SK-N-SH treated with all-trans-retinoic acid at 6 μM for 48 hours (cell line): ENCODE measurements at regions not wholly inside any gene's neighbourhood (a gene's known extent, or its start where the extent isn't known, plus 50 kb on each side); places are given as distances from the start of the nearest gene placed in this dataset.
A peak's percentile ranks its signal among the peaks of the same experiment; 100 is the strongest.

Source experiments
- ATAC-seq: fragments of 200-7000 bp; cut with Tn5 transposase; 3 replicates; pipeline ENCODE4 v1.9.1; 2020; ENCODE audit warnings: mild to moderate bottlenecking, moderate library complexity
- ARNTL ChIP-seq: fragments of 450-650 bp; formaldehyde crosslinking; IDR thresholded peaks from 2 replicates; pipeline ENCODE4 v1.5.0; 2020; ENCODE audit warnings: low read depth, mild to moderate bottlenecking, moderate library complexity, borderline replicate concordance
- BACH2 ChIP-seq: fragments of 250-450 bp; sonication (Bioruptor Pico); IDR thresholded peaks from 2 replicates; pipeline ENCODE4 v1.9.0; 2021; ENCODE audit warnings: mild to moderate bottlenecking, borderline replicate concordance
- CSDC2 ChIP-seq: fragments of 250-450 bp; sonication (Bioruptor Pico); IDR thresholded peaks from 2 replicates; pipeline ENCODE4 v1.5.0; 2020; ENCODE audit warnings: mild to moderate bottlenecking, moderate library complexity
- ESRRG ChIP-seq: fragments of 250-450 bp; sonication (Bioruptor Pico); IDR thresholded peaks from 2 replicates; pipeline ENCODE4 v1.6.1; 2021; ENCODE audit warnings: mild to moderate bottlenecking
- GLIS3 ChIP-seq: fragments of 250-450 bp; sonication (Bioruptor Pico); IDR thresholded peaks from 2 replicates; pipeline ENCODE4 v1.5.0; 2020; ENCODE audit warnings: mild to moderate bottlenecking, moderate library complexity
- ISL1 ChIP-seq: fragments of 250-450 bp; sonication (Bioruptor Pico); IDR thresholded peaks from 2 replicates; pipeline ENCODE4 v2.1.2; 2022; ENCODE audit warnings: mild to moderate bottlenecking, moderate library complexity
- OSR1 ChIP-seq: fragments of 250-450 bp; sonication (Bioruptor Pico); IDR thresholded peaks from 2 replicates; pipeline ENCODE4 v1.8.0; 2022; ENCODE audit warnings: moderate library complexity, mild to moderate bottlenecking, inconsistent platforms
- PPARA ChIP-seq: fragments of 250-450 bp; sonication (Bioruptor Pico); IDR thresholded peaks from 2 replicates; pipeline ENCODE4 v1.5.0; 2020; ENCODE audit warnings: mild to moderate bottlenecking, borderline replicate concordance
- RARB ChIP-seq: fragments of 250-450 bp; sonication (Bioruptor Pico); IDR thresholded peaks from 2 replicates; pipeline ENCODE4 v1.8.0; 2021; ENCODE audit warnings: mild to moderate bottlenecking, moderate library complexity
- SNAI2 ChIP-seq: fragments of 250-450 bp; sonication (Bioruptor Pico); IDR thresholded peaks from 2 replicates; pipeline ENCODE4 v1.5.0; 2020; ENCODE audit warnings: mild to moderate bottlenecking, moderate library complexity
- TCF4 ChIP-seq: fragments of 250-450 bp; sonication (Bioruptor Pico); IDR thresholded peaks from 2 replicates; pipeline ENCODE4 v1.8.0; 2021; ENCODE audit warnings: mild to moderate bottlenecking, moderate library complexity, borderline replicate concordance
- TOX ChIP-seq: fragments of 250-450 bp; sonication (Bioruptor Pico); IDR thresholded peaks from 2 replicates; pipeline ENCODE4 v1.8.0; 2021; ENCODE audit warnings: mild to moderate bottlenecking, moderate library complexity, borderline replicate concordance
- ZC3H10 ChIP-seq: fragments of 250-450 bp; sonication (Bioruptor Pico); IDR thresholded peaks from 2 replicates; pipeline ENCODE4 v1.5.1; 2021; ENCODE audit warnings: mild to moderate bottlenecking, moderate library complexity
- ZFP3 ChIP-seq: fragments of 250-450 bp; sonication (Bioruptor Pico); IDR thresholded peaks from 2 replicates; pipeline ENCODE4 v1.5.0; 2020; ENCODE audit warnings: mild to moderate bottlenecking, moderate library complexity
- ZFP30 ChIP-seq: fragments of 450-650 bp; formaldehyde crosslinking; IDR thresholded peaks from 2 replicates; pipeline ENCODE4 v1.5.0; 2022; ENCODE audit warnings: mild to moderate bottlenecking, moderate library complexity
- ZNF565 ChIP-seq: fragments of 450-650 bp; formaldehyde crosslinking; conservative IDR thresholded peaks from 2 replicates; pipeline ENCODE4 v1.5.0; 2020; ENCODE audit warnings: low read depth, mild to moderate bottlenecking, moderate library complexity
- ZNF70 ChIP-seq: fragments of 450-650 bp; formaldehyde crosslinking; IDR thresholded peaks from 2 replicates; pipeline ENCODE4 v1.5.0; 2020; ENCODE audit warnings: mild to moderate bottlenecking, moderate library complexity
- ZNF8 ChIP-seq: fragments of 450-650 bp; formaldehyde crosslinking; IDR thresholded peaks from 2 replicates; pipeline ENCODE4 v1.5.0; 2020; ENCODE audit warnings: mild to moderate bottlenecking, moderate library complexity
- TF ChIP-seq, protein P1 (sequence below): fragments of 250-450 bp; sonication (Bioruptor Pico); IDR thresholded peaks from 2 replicates; pipeline ENCODE4 v1.5.1; 2020; ENCODE audit warnings: low read depth, mild to moderate bottlenecking, moderate library complexity
- TF ChIP-seq, protein P2 (sequence below): fragments of 250-450 bp; sonication (Bioruptor Pico); IDR thresholded peaks from 2 replicates; pipeline ENCODE4 v1.8.0; 2020; ENCODE audit warnings: mild to moderate bottlenecking, moderate library complexity, borderline replicate concordance
- TF ChIP-seq, protein P3 (sequence below): fragments of 250-450 bp; sonication (Bioruptor Pico); IDR thresholded peaks from 2 replicates; pipeline ENCODE4 v1.5.0; 2020; ENCODE audit warnings: mild to moderate bottlenecking, moderate library complexity
- TF ChIP-seq, protein P4 (sequence below): fragments of 250-450 bp; sonication (Bioruptor Pico); IDR thresholded peaks from 2 replicates; pipeline ENCODE4 v1.5.1; 2021; ENCODE audit warnings: mild to moderate bottlenecking, moderate library complexity
- TF ChIP-seq, protein P5 (sequence below): fragments of 250-450 bp; sonication (Bioruptor Pico); IDR thresholded peaks from 2 replicates; pipeline ENCODE4 v1.8.0; 2021; ENCODE audit warnings: low read depth, mild to moderate bottlenecking, moderate library complexity, borderline replicate concordance

DNA sequence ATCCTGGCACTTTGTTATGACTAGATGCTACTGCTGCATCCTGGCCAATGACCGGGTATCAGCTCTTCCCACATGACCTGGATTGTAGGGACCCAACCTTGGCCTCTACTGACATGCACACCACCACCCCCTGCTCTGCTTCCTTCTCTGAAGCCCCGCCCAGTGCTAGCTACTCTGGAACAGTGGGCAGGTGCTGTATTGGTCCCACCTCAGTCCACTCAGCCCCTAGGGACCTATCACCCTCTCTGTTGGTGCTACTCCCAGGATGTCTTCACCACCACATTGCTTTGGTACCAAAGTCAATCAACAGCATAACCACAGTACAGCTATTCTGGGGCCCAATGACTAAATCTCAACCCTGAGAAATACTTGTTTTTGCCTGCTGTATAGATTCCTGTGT, 170.2 kb upstream of the PRICKLE2 start:
- no peak for ATAC-seq
- no peak for TF ChIP-seq GLIS3 (CRISPR knock-in tag)
- no peak for TF ChIP-seq CSDC2 (CRISPR knock-in tag)
- no peak for TF ChIP-seq RARB (CRISPR knock-in tag)
- TF ChIP-seq ZC3H10 (CRISPR knock-in tag), result no peak
- no peak for TF ChIP-seq ESRRG
- TF ChIP-seq, protein P1, sequence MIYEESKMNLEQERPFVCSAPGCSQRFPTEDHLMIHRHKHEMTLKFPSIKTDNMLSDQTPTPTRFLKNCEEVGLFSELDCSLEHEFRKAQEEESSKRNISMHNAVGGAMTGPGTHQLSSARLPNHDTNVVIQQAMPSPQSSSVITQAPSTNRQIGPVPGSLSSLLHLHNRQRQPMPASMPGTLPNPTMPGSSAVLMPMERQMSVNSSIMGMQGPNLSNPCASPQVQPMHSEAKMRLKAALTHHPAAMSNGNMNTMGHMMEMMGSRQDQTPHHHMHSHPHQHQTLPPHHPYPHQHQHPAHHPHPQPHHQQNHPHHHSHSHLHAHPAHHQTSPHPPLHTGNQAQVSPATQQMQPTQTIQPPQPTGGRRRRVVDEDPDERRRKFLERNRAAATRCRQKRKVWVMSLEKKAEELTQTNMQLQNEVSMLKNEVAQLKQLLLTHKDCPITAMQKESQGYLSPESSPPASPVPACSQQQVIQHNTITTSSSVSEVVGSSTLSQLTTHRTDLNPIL (CRISPR knock-in tag), result no peak
- TF ChIP-seq SNAI2 (CRISPR knock-in tag), result no peak
- no peak for TF ChIP-seq PPARA (CRISPR knock-in tag)
- TF ChIP-seq ZNF8 (CRISPR knock-in tag), result no peak
- TF ChIP-seq, all 23 proteins: peak for 0

DNA sequence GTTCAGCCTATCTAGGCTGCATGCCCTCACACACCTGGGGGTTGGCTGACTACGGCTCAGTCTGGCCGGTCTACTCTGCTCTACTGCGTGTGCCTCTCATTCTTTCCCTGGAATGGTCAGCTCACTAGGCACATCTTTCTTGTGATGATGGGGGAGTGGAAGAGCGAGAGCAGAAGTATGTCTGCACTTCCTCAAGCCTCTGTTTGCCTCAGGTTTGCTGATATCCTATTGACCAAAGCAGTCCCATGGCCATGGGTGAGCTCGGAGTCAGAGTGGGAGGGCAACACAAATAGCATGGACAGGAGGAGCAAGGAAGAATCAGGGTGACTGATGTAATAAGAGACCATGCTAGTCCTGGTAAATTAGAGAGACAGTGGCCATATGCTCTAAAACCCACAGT, 167.9 kb upstream of the PRICKLE2 start:
- ATAC-seq, result no peak
- no peak for TF ChIP-seq ESRRG
- no peak for TF ChIP-seq RARB (CRISPR knock-in tag)
- TF ChIP-seq, protein P2, sequence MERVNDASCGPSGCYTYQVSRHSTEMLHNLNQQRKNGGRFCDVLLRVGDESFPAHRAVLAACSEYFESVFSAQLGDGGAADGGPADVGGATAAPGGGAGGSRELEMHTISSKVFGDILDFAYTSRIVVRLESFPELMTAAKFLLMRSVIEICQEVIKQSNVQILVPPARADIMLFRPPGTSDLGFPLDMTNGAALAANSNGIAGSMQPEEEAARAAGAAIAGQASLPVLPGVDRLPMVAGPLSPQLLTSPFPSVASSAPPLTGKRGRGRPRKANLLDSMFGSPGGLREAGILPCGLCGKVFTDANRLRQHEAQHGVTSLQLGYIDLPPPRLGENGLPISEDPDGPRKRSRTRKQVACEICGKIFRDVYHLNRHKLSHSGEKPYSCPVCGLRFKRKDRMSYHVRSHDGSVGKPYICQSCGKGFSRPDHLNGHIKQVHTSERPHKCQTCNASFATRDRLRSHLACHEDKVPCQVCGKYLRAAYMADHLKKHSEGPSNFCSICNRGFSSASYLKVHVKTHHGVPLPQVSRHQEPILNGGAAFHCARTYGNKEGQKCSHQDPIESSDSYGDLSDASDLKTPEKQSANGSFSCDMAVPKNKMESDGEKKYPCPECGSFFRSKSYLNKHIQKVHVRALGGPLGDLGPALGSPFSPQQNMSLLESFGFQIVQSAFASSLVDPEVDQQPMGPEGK (CRISPR knock-in tag), result no peak
- TF ChIP-seq ZC3H10 (CRISPR knock-in tag), result no peak
- TF ChIP-seq, protein P3, sequence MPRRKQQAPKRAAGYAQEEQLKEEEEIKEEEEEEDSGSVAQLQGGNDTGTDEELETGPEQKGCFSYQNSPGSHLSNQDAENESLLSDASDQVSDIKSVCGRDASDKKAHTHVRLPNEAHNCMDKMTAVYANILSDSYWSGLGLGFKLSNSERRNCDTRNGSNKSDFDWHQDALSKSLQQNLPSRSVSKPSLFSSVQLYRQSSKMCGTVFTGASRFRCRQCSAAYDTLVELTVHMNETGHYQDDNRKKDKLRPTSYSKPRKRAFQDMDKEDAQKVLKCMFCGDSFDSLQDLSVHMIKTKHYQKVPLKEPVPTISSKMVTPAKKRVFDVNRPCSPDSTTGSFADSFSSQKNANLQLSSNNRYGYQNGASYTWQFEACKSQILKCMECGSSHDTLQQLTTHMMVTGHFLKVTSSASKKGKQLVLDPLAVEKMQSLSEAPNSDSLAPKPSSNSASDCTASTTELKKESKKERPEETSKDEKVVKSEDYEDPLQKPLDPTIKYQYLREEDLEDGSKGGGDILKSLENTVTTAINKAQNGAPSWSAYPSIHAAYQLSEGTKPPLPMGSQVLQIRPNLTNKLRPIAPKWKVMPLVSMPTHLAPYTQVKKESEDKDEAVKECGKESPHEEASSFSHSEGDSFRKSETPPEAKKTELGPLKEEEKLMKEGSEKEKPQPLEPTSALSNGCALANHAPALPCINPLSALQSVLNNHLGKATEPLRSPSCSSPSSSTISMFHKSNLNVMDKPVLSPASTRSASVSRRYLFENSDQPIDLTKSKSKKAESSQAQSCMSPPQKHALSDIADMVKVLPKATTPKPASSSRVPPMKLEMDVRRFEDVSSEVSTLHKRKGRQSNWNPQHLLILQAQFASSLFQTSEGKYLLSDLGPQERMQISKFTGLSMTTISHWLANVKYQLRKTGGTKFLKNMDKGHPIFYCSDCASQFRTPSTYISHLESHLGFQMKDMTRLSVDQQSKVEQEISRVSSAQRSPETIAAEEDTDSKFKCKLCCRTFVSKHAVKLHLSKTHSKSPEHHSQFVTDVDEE (CRISPR knock-in tag), result no peak
- no peak for TF ChIP-seq CSDC2 (CRISPR knock-in tag)
- TF ChIP-seq GLIS3 (CRISPR knock-in tag), result no peak
- TF ChIP-seq ZFP3 (CRISPR knock-in tag), result no peak
- no peak for TF ChIP-seq TCF4 (CRISPR knock-in tag)
- no peak for TF ChIP-seq OSR1 (CRISPR knock-in tag)
- TF ChIP-seq, protein P1 (CRISPR knock-in tag), result no peak
- TF ChIP-seq PPARA (CRISPR knock-in tag), result no peak
- TF ChIP-seq ZNF565 (CRISPR knock-in tag), result no peak
- TF ChIP-seq, protein P4, sequence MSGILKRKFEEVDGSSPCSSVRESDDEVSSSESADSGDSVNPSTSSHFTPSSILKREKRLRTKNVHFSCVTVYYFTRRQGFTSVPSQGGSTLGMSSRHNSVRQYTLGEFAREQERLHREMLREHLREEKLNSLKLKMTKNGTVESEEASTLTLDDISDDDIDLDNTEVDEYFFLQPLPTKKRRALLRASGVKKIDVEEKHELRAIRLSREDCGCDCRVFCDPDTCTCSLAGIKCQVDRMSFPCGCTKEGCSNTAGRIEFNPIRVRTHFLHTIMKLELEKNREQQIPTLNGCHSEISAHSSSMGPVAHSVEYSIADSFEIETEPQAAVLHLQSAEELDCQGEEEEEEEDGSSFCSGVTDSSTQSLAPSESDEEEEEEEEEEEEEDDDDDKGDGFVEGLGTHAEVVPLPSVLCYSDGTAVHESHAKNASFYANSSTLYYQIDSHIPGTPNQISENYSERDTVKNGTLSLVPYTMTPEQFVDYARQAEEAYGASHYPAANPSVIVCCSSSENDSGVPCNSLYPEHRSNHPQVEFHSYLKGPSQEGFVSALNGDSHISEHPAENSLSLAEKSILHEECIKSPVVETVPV (CRISPR knock-in tag), result no peak
- TF ChIP-seq ARNTL (CRISPR knock-in tag), result no peak
- TF ChIP-seq ZNF70 (CRISPR knock-in tag), result no peak

DNA sequence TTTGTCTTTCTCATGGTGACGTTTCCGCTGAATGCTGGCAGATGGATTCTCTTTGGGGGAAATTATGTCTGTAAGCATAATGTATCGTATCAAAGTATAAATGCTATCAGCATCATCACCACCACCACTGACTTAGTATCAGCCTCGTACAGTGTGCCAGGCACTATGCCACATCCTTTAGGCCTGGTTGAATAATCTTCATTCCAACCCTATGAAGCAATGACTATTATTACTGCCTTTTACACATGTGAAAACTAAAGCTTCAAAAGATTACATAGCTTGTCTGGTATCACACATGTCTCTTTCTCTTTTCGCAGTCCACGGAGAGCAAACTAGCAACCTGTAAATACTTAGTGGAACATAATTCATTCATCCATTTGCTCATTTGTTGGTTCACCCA, 166.7 kb upstream of the PRICKLE2 start:
- peak; percentile 31; the same call in 1 of the 3 replicates for ATAC-seq
- TF ChIP-seq TOX, result no peak
- no peak for TF ChIP-seq CSDC2 (CRISPR knock-in tag)
- no peak for TF ChIP-seq ZNF70 (CRISPR knock-in tag)
- no peak for TF ChIP-seq ZNF565 (CRISPR knock-in tag)
- no peak for TF ChIP-seq BACH2 (CRISPR knock-in tag)
- no peak for TF ChIP-seq OSR1 (CRISPR knock-in tag)
- TF ChIP-seq SNAI2 (CRISPR knock-in tag), result no peak
- TF ChIP-seq PPARA (CRISPR knock-in tag), result no peak
- no peak for TF ChIP-seq ZFP30 (CRISPR knock-in tag)
- TF ChIP-seq, protein P3 (CRISPR knock-in tag), result no peak
- TF ChIP-seq, protein P5, sequence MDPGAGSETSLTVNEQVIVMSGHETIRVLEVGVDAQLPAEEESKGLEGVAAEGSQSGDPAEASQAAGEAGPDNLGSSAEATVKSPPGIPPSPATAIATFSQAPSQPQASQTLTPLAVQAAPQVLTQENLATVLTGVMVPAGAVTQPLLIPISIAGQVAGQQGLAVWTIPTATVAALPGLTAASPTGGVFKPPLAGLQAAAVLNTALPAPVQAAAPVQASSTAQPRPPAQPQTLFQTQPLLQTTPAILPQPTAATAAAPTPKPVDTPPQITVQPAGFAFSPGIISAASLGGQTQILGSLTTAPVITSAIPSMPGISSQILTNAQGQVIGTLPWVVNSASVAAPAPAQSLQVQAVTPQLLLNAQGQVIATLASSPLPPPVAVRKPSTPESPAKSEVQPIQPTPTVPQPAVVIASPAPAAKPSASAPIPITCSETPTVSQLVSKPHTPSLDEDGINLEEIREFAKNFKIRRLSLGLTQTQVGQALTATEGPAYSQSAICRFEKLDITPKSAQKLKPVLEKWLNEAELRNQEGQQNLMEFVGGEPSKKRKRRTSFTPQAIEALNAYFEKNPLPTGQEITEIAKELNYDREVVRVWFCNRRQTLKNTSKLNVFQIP (CRISPR knock-in tag), result no peak
- TF ChIP-seq TCF4 (CRISPR knock-in tag), result no peak
- no peak for TF ChIP-seq ZFP3 (CRISPR knock-in tag)
- TF ChIP-seq ISL1 (CRISPR knock-in tag), result no peak
- no peak for TF ChIP-seq ZNF8 (CRISPR knock-in tag)
